GM12874 (cell line): ENCODE measurements at regions not wholly inside any gene's neighbourhood (a gene's known extent, or its start where the extent isn't known, plus 50 kb on each side); places are given as distances from the start of the nearest gene placed in this dataset.

ENCODE experiments used
- CTCF ChIP-seq: IDR thresholded peaks from 2 replicates; pipeline ENCODE4 v1.5.1; 2011; ENCODE audit warnings: low read depth, mild to moderate bottlenecking, control low read depth, low read length, moderate library complexity; ENCODE audit not compliant: insufficient read depth

GRCh38 chr12:131455581-131456110 lies 255.2 kb upstream of the SFSWAP start:
- no peak for TF ChIP-seq CTCF

GRCh38 chr12:131456301-131457027 lies 254.4 kb upstream of the SFSWAP start:
- TF ChIP-seq CTCF, result no peak

GRCh38 chr12:131457028-131457310 lies 253.9 kb upstream of the SFSWAP start:
- no peak for TF ChIP-seq CTCF

GRCh38 chr12:131457331-131458047 lies 253.4 kb upstream of the SFSWAP start:
- TF ChIP-seq CTCF, result no peak

GRCh38 chr12:131458048-131458374 lies 252.9 kb upstream of the SFSWAP start:
- no peak for TF ChIP-seq CTCF

- TF ChIP-seq CTCF, result no peak
Measured at GRCh38 chr12:131458931-131459772, 251.7 kb upstream of the SFSWAP start.

GRCh38 chr12:131459773-131460365 lies 251.0 kb upstream of the SFSWAP start:
- no peak for TF ChIP-seq CTCF
